ENCODE measurements at regions not wholly inside any gene's neighbourhood (a gene's known extent, or its start where the extent isn't known, plus 50 kb on each side); places are given as distances from the start of the nearest gene placed in this dataset.

- TF ChIP-seq EZH2 (IDR thresholded peaks at IDR 0.05; ENCODE audit: borderline replicate concordance, low read length) (no peak), CTCF (IDR thresholded peaks at IDR 0.05; ENCODE audit: low read length) (no peak)
Observed at GRCh38 chr10:63689768-63690167, 168.6 kb downstream of the REEP3 start.
